Transverse colon (tissue), 4 donors: ENCODE measurements at regions not wholly inside any gene's neighbourhood (a gene's known extent, or its start where the extent isn't known, plus 50 kb on each side); places are given as distances from the start of the nearest gene placed in this dataset.

Experiments
- DNase-seq: peaks from one replicate; pipeline ENCODE4 v3.0.0-alpha.2; 2019
- H3K27ac ChIP-seq, 4 donors: fragments of 200-600 bp; sonication (generic); 2 replicates each; pipeline ENCODE4 v1.5.1; 2016 to 2018; ENCODE audit warnings: inconsistent platforms in 4 of 4
- H3K27me3 ChIP-seq: fragments of 200-600 bp; sonication (generic); 2 replicates; pipeline ENCODE4 v1.5.1; 2017; ENCODE audit warnings: inconsistent platforms
- H3K36me3 ChIP-seq, 4 donors: fragments of 200-600 bp; sonication (generic); 2 replicates each; pipeline ENCODE4 v1.5.1; 2017 to 2019; ENCODE audit warnings: inconsistent platforms in 4 of 4
- H3K4me1 ChIP-seq, 4 donors: fragments of 200-600 bp; sonication (generic); 2 replicates each; pipeline ENCODE4 v1.5.1; 2017 to 2020; ENCODE audit warnings: inconsistent platforms in 4 of 4
- H3K4me3 ChIP-seq, 4 donors: fragments of 200-600 bp; sonication (generic); 1 replicate in 1 of 4; 2 replicates in 3 of 4; pipeline versions ENCODE4 v1.5.1 to v1.6.1; 2017 to 2019; ENCODE audit warnings: inconsistent platforms in 4 of 4
- H3K9me3 ChIP-seq, 2 donors: fragments of 200-600 bp; sonication (generic); 2 replicates each; pipeline ENCODE4 v1.5.1; 2017 to 2019; ENCODE audit warnings: inconsistent platforms in 2 of 2
- CTCF ChIP-seq, 5 experiments: fragments of 200-600 bp in 3 of 5; fragments of 450-650 bp in 2 of 5; sonication (generic) in 3 of 5; IDR thresholded peaks; 1 replicate in 2 of 5; 2 replicates in 3 of 5; pipeline ENCODE4 v1.5.1; 2016 to 2017; ENCODE audit warnings: antibody characterized with exemption in 5 of 5, inconsistent platforms in 3 of 5, mild to moderate bottlenecking in 2 of 5, moderate library complexity in 1 of 5
- EP300 ChIP-seq: sonication (generic); formaldehyde crosslinking; IDR thresholded peaks from one replicate; pipeline ENCODE4 v1.6.1; 2017; ENCODE audit warnings: antibody characterized with exemption, low read depth
- POLR2A ChIP-seq: fragments of 450-650 bp; IDR thresholded peaks from one replicate; pipeline ENCODE4 v1.6.1; 2016; ENCODE audit warnings: antibody characterized with exemption, mild to moderate bottlenecking, moderate library complexity
- POLR2AphosphoS5 ChIP-seq, 3 donors: sonication (generic); formaldehyde crosslinking; IDR thresholded peaks; one replicate each; pipeline ENCODE4 v1.6.1; 2016; ENCODE audit warnings: antibody characterized with exemption in 3 of 3
- WGBS, 2 donors: methylation state at CpG; one replicate each; pipeline ENCODE4 v1.1.5; 2018; ENCODE audit warnings: low coverage in 1 of 2; 5-methylcytosine and 5-hydroxymethylcytosine counted together
- in situ Hi-C, 4 donors: fragments of 200-750 bp; cut with MboI; loops; one replicate each; pipeline versions ENCODE4 v1.15.0 to v1.15.1; 2017; ENCODE audit warnings: low sequenced_read_pairs in 3 of 4, low pct_ligation_motif_present in 1 of 4, low pct_unique_long_range_greater_than_20kb in 1 of 4
- intact Hi-C: fragments of 100-400 bp; cut with DNase I; formaldehyde crosslinking; loops from one replicate; pipeline ENCODE4 v1.15.1; 2023; ENCODE audit warnings: low total_unique reads

- no peaks in the 10 kb centered on the region for H3K27me3 ChIP-seq
- H3K4me3 ChIP-seq: no peak overlapping the region
- TF ChIP-seq POLR2A (no peak), EP300 (no peak), POLR2AphosphoS5 (IDR thresholded peaks at IDR 0.05) (no peak), CTCF (IDR thresholded peaks at IDR 0.05) (no peak)
- in situ Hi-C loops: no loop called here
- H3K9me3 ChIP-seq: no peaks in the 10 kb centered on the region
- no peak for DNase-seq
- H3K4me1 ChIP-seq: no peaks in the 10 kb centered on the region
- H3K27ac ChIP-seq: no peak overlapping the region
- 95 to 98% methylated on average over 5 of the region's 5 CpGs for WGBS, 2 donors
- no peaks in the 10 kb centered on the region for H3K36me3 ChIP-seq
- intact Hi-C loops: no loop called here
Measured at GRCh38 chr16:13770436-13770835, 149.5 kb upstream of the ERCC4 start.

GRCh38 chr16:13772782-13773181 is 147.2 kb upstream of the ERCC4 start:
- H3K27me3 ChIP-seq: no peaks in the 10 kb centered on the region
- H3K36me3 ChIP-seq: no peaks in the 10 kb centered on the region
- H3K4me1 ChIP-seq: no peaks in the 10 kb centered on the region
- intact Hi-C loops (no loop called here), in situ Hi-C loops (no loop called here)
- no peak for DNase-seq
- TF ChIP-seq POLR2A (no peak), CTCF (IDR thresholded peaks at IDR 0.05) (no peak), POLR2AphosphoS5 (IDR thresholded peaks at IDR 0.05) (no peak), EP300 (no peak)
- no peak overlapping the region for H3K27ac ChIP-seq
- no peak overlapping the region for H3K4me3 ChIP-seq
- no peaks in the 10 kb centered on the region for H3K9me3 ChIP-seq
- WGBS, 2 donors: 70 to 71% methylated on average over 1 of the region's 1 CpG

GRCh38 chr16:13779676-13780075 is 140.3 kb upstream of the ERCC4 start:
- in situ Hi-C loops: no loop called here
- TF ChIP-seq CTCF (IDR thresholded peaks at IDR 0.05): no peak
- TF ChIP-seq POLR2A: no peak
- no peak for TF ChIP-seq POLR2AphosphoS5 (IDR thresholded peaks at IDR 0.05)
- TF ChIP-seq EP300: no peak

GRCh38 chr16:13780406-13781168 is 139.4 kb upstream of the ERCC4 start:
- DNase-seq: no peak
- no peak for TF ChIP-seq EP300
- no peak for TF ChIP-seq POLR2A
- no peak for TF ChIP-seq POLR2AphosphoS5 (IDR thresholded peaks at IDR 0.05)
- no peak for TF ChIP-seq CTCF (IDR thresholded peaks at IDR 0.05)
- H3K9me3 ChIP-seq: no peaks in the 10 kb centered on the region
- intact Hi-C loops: no loop called here
- in situ Hi-C loops: no loop called here
- no peak overlapping the region for H3K27ac ChIP-seq
- 28 to 37% methylated on average over 3 to 7 of the region's 7 CpGs for WGBS, 2 donors
- no peaks in the 10 kb centered on the region for H3K36me3 ChIP-seq
- H3K4me3 ChIP-seq: no peak overlapping the region
- H3K4me1 ChIP-seq: no peaks in the 10 kb centered on the region
- H3K27me3 ChIP-seq: no peaks in the 10 kb centered on the region

More at GRCh38 chr16:13779676-13780075, 140.3 kb upstream of the ERCC4 start:
- intact Hi-C loops: no loop called here
- no peaks in the 10 kb centered on the region for H3K27me3 ChIP-seq
- no peak overlapping the region for H3K4me3 ChIP-seq
- H3K4me1 ChIP-seq: no peaks in the 10 kb centered on the region
- no peak for DNase-seq
- H3K27ac ChIP-seq: no peak overlapping the region
- WGBS, 2 donors: 50 to 81% methylated on average over 1 to 9 of the region's 12 CpGs
- H3K9me3 ChIP-seq: no peaks in the 10 kb centered on the region
- H3K36me3 ChIP-seq: no peaks in the 10 kb centered on the region
